ENCODE measurements at regions not wholly inside any gene's neighbourhood (a gene's known extent, or its start where the extent isn't known, plus 50 kb on each side); places are given as distances from the start of the nearest gene placed in this dataset.

- TF ChIP-seq CTCF (IDR thresholded peaks at IDR 0.05) (no peak), POLR2A (IDR thresholded peaks at IDR 0.05) (no peak)
Measured at GRCh38 chr4:55013431-55013955, 111.9 kb downstream of the KDR start.

Measured in uterus (tissue), 2 donors.